ENCODE measurements at regions not wholly inside any gene's neighbourhood (a gene's known extent, or its start where the extent isn't known, plus 50 kb on each side); places are given as distances from the start of the nearest gene placed in this dataset.

- H3K4me3 ChIP-seq (ENCODE audit: low read length) = no peak overlapping the region
- DNase-seq (ENCODE audit: low read depth) = no peak
- no peak for TF ChIP-seq CTCF (conservative IDR thresholded peaks at IDR 0.05; ENCODE audit: low read depth, low read length)
These were observed 416.1 kb downstream of the TMEM38B start for GRCh38 chr9:106110483-106110882.

- H3K4me3 ChIP-seq (ENCODE audit: low read length) = no peak overlapping the region
- DNase-seq (ENCODE audit: low read depth) = no peak
- no peak for TF ChIP-seq CTCF (conservative IDR thresholded peaks at IDR 0.05; ENCODE audit: low read depth, low read length)
These were observed 416.8 kb downstream of the TMEM38B start for GRCh38 chr9:106111039-106111730.

GRCh38 chr9:106112935-106113334, 418.6 kb downstream of the TMEM38B start:
- DNase-seq (ENCODE audit: low read depth) = no peak
- TF ChIP-seq CTCF (conservative IDR thresholded peaks at IDR 0.05; ENCODE audit: low read depth, low read length) = no peak

GRCh38 chr9:106119176-106119575, 424.8 kb downstream of the TMEM38B start:
- no peak for DNase-seq (ENCODE audit: low read depth)
- TF ChIP-seq CTCF (conservative IDR thresholded peaks at IDR 0.05; ENCODE audit: low read depth, low read length) = no peak
- no peak overlapping the region for H3K4me3 ChIP-seq (ENCODE audit: low read length)

More at GRCh38 chr9:106112935-106113334, 418.6 kb downstream of the TMEM38B start:
- H3K4me3 ChIP-seq (ENCODE audit: low read length) = no peak overlapping the region

- no peak overlapping the region for H3K4me3 ChIP-seq (ENCODE audit: low read length)
- DNase-seq (ENCODE audit: low read depth) = no peak
These were observed 425.7 kb downstream of the TMEM38B start for GRCh38 chr9:106120071-106120470.

GRCh38 chr9:106127776-106128175, 433.4 kb downstream of the TMEM38B start:
- no peak for TF ChIP-seq CTCF (conservative IDR thresholded peaks at IDR 0.05; ENCODE audit: low read depth, low read length)

More at GRCh38 chr9:106120071-106120470, 425.7 kb downstream of the TMEM38B start:
- no peak for TF ChIP-seq CTCF (conservative IDR thresholded peaks at IDR 0.05; ENCODE audit: low read depth, low read length)

GRCh38 chr9:106130374-106130773, 436.0 kb downstream of the TMEM38B start:
- no peak overlapping the region for H3K4me3 ChIP-seq (ENCODE audit: low read length)

More at GRCh38 chr9:106127776-106128175, 433.4 kb downstream of the TMEM38B start:
- H3K4me3 ChIP-seq (ENCODE audit: low read length) = no peak overlapping the region
- no peak for DNase-seq (ENCODE audit: low read depth)

More at GRCh38 chr9:106130374-106130773, 436.0 kb downstream of the TMEM38B start:
- no peak for DNase-seq (ENCODE audit: low read depth)
- TF ChIP-seq CTCF (conservative IDR thresholded peaks at IDR 0.05; ENCODE audit: low read depth, low read length) = no peak
